ENCODE measurements at regions not wholly inside any gene's neighbourhood (a gene's known extent, or its start where the extent isn't known, plus 50 kb on each side); places are given as distances from the start of the nearest gene placed in this dataset.

GRCh38 chr19:30757837-30758617 lies 385.8 kb downstream of the ZNF536 start:
- ATAC-seq, result no peak
- no peak for DNase-seq (ENCODE audit: low read depth, low spot score)
- Histone ChIP-seq H3K4me1 (ENCODE audit: control insufficient read depth, insufficient read depth, low read length) (no peaks in the 10 kb centered on the region), H3K36me3 (ENCODE audit: control insufficient read depth, insufficient read depth, low read length) (no peaks in the 10 kb centered on the region), H3K27me3 (ENCODE audit: control insufficient read depth, insufficient read depth, low read length) (no peaks in the 10 kb centered on the region; the same call in 1 of the 2 replicates), H3K27ac (ENCODE audit: low read length) (no peak overlapping the region), H3K9me3 (ENCODE audit: control insufficient read depth, insufficient read depth, low read depth, low read length) (no peaks in the 10 kb centered on the region), H3K4me3 (ENCODE audit: low read depth in 2 of 2, low read length in 2 of 2) (no peak overlapping the region)
- TF ChIP-seq POLR2AphosphoS5 (IDR thresholded peaks at IDR 0.05; ENCODE audit: low read depth, low read length), result no peak
- no peak for TF ChIP-seq TCF7L2 (IDR thresholded peaks at IDR 0.05; ENCODE audit: low read depth, low read length)
- TF ChIP-seq REST (IDR thresholded peaks at IDR 0.05; ENCODE audit: insufficient read depth in 1 of 2, low read depth in 2 of 2, low read length in 1 of 2), result no peak
- TF ChIP-seq CTCF (IDR thresholded peaks at IDR 0.05), result no peak
- no peak for TF ChIP-seq SIN3A (IDR thresholded peaks at IDR 0.05; ENCODE audit: borderline replicate concordance, insufficient read depth, low read depth, low read length)
- ChIA-PET CTCF (no interaction called here), POLR2A (no interaction called here)
- in situ Hi-C loops (cut with HindIII; ENCODE audit: low pct_unique_long_range_greater_than_20kb, low sequenced_read_pairs) (no loop called here), intact Hi-C loops (cut with micrococcal nuclease; ENCODE audit: unreplicated experiment) (no loop called here)
- no TSS peak for BruUV-seq (replicated peaks)

GRCh38 chr19:30757104-30757836 lies 385.1 kb downstream of the ZNF536 start:
- CTCF ChIA-PET, result no interaction called here
- no peak for ATAC-seq
- intact Hi-C loops (cut with micrococcal nuclease; ENCODE audit: unreplicated experiment), result no loop called here

More at GRCh38 chr19:30757104-30757836, 385.1 kb downstream of the ZNF536 start:
- no peaks in the 10 kb centered on the region; the same call in 1 of the 2 replicates for H3K27me3 ChIP-seq (ENCODE audit: control insufficient read depth, insufficient read depth, low read length)
- H3K36me3 ChIP-seq (ENCODE audit: control insufficient read depth, insufficient read depth, low read length), result no peaks in the 10 kb centered on the region
- no TSS peak for BruUV-seq (replicated peaks)
- H3K9me3 ChIP-seq (ENCODE audit: control insufficient read depth, insufficient read depth, low read depth, low read length), result no peaks in the 10 kb centered on the region
- no peaks in the 10 kb centered on the region for H3K4me1 ChIP-seq (ENCODE audit: control insufficient read depth, insufficient read depth, low read length)
- no peak for TF ChIP-seq POLR2AphosphoS5 (IDR thresholded peaks at IDR 0.05; ENCODE audit: low read depth, low read length)
- no peak for TF ChIP-seq CTCF (IDR thresholded peaks at IDR 0.05)
- TF ChIP-seq REST (IDR thresholded peaks at IDR 0.05; ENCODE audit: insufficient read depth in 1 of 2, low read depth in 2 of 2, low read length in 1 of 2), result no peak
- TF ChIP-seq TCF7L2 (IDR thresholded peaks at IDR 0.05; ENCODE audit: low read depth, low read length), result no peak
- H3K4me3 ChIP-seq (ENCODE audit: low read depth in 2 of 2, low read length in 2 of 2), result no peak overlapping the region
- in situ Hi-C loops (cut with HindIII; ENCODE audit: low pct_unique_long_range_greater_than_20kb, low sequenced_read_pairs), result no loop called here
- POLR2A ChIA-PET, result no interaction called here
- DNase-seq (ENCODE audit: low read depth, low spot score), result no peak
- no peak overlapping the region for H3K27ac ChIP-seq (ENCODE audit: low read length)

All from Panc1 (cell line).